NCI-H2107 treated with DMSO at 0.1 percent for 48 hours (cell line): ENCODE measurements at regions not wholly inside any gene's neighbourhood (a gene's known extent, or its start where the extent isn't known, plus 50 kb on each side); places are given as distances from the start of the nearest gene placed in this dataset.
"Not testable (repeated sequence)": the region's sequence is repeated elsewhere in the genome, so short reads cannot be mapped to it uniquely, and the experiment has no call there.

ENCODE experiments used
- DNase-seq: peaks from one replicate; lab custom pipeline; 2025; ENCODE audit not compliant: unreplicated experiment; lab: John Stamatoyannopoulos, UW

- DNase-seq = no peak
Observed at GRCh38 chr18:23311351-23312121, 141.6 kb upstream of the RIOK3 start.

GRCh38 chr18:23313379-23313778 is 139.7 kb upstream of the RIOK3 start:
- no peak for DNase-seq

GRCh38 chr18:23314672-23315071 is 138.4 kb upstream of the RIOK3 start:
- DNase-seq = no peak

GRCh38 chr18:23316316-23316715 is 136.8 kb upstream of the RIOK3 start:
- no peak for DNase-seq

GRCh38 chr18:23316988-23317387 is 136.1 kb upstream of the RIOK3 start:
- no peak for DNase-seq

- no peak for DNase-seq
Observed at GRCh38 chr18:23317975-23318675, 135.0 kb upstream of the RIOK3 start.

- no peak for DNase-seq
Observed at GRCh38 chr18:23320709-23321236, 132.3 kb upstream of the RIOK3 start.

- DNase-seq = no peak
Observed at GRCh38 chr18:23321996-23322395, 131.1 kb upstream of the RIOK3 start.

- no peak for DNase-seq
Observed at GRCh38 chr18:23324056-23324811, 128.9 kb upstream of the RIOK3 start.

GRCh38 chr18:23324861-23325260 is 128.2 kb upstream of the RIOK3 start:
- DNase-seq = no peak

- DNase-seq = not testable (repeated sequence)
Observed at GRCh38 chr18:23329671-23330070, 123.4 kb upstream of the RIOK3 start.

- DNase-seq = no peak
Observed at GRCh38 chr18:23330423-23330822, 122.7 kb upstream of the RIOK3 start.

- DNase-seq = no peak
Observed at GRCh38 chr18:23331091-23331920, 121.8 kb upstream of the RIOK3 start.

- DNase-seq = no peak
Observed at GRCh38 chr18:23332356-23332755, 120.7 kb upstream of the RIOK3 start.

GRCh38 chr18:23333827-23334226 is 119.3 kb upstream of the RIOK3 start:
- DNase-seq = no peak

GRCh38 chr18:23334569-23334968 is 118.5 kb upstream of the RIOK3 start:
- DNase-seq = no peak

- no peak for DNase-seq
Observed at GRCh38 chr18:23336101-23336500, 117.0 kb upstream of the RIOK3 start.

GRCh38 chr18:23337599-23338444 is 115.3 kb upstream of the RIOK3 start:
- no peak for DNase-seq

GRCh38 chr18:23340661-23341060 is 112.4 kb upstream of the RIOK3 start:
- no peak for DNase-seq

- DNase-seq = no peak
Observed at GRCh38 chr18:23341383-23341782, 111.7 kb upstream of the RIOK3 start.
